ENCODE measurements at regions not wholly inside any gene's neighbourhood (a gene's known extent, or its start where the extent isn't known, plus 50 kb on each side); places are given as distances from the start of the nearest gene placed in this dataset.

- no peak for TF ChIP-seq TAF1 (IDR thresholded peaks at IDR 0.05; ENCODE audit: borderline replicate concordance, insufficient read depth, low read length)
- no peak for TF ChIP-seq POLR2AphosphoS5 (IDR thresholded peaks at IDR 0.05; ENCODE audit: low read depth, low read length)
- TF ChIP-seq SIN3A (IDR thresholded peaks at IDR 0.05; ENCODE audit: borderline replicate concordance, insufficient read depth, low read length), result no peak
- TF ChIP-seq REST (IDR thresholded peaks at IDR 0.05; ENCODE audit: insufficient read depth in 1 of 2, low read depth in 2 of 2, low read length in 2 of 2), result no peak
- TF ChIP-seq FOXP2 (optimal IDR thresholded peaks at IDR 0.05; ENCODE audit: borderline replicate concordance, extremely low read depth, extremely low read length, insufficient read depth), result no peak
Observed at GRCh38 chr7:18167815-18168214, 140.2 kb upstream of the PRPS1L1 start.

Measured in PFSK-1 (cell line).